ENCODE measurements at regions not wholly inside any gene's neighbourhood (a gene's known extent, or its start where the extent isn't known, plus 50 kb on each side); places are given as distances from the start of the nearest gene placed in this dataset.

GRCh38 chr9:89655990-89656657 is 51.3 kb downstream of the GADD45G start:
- DNase-seq: no peak

GRCh38 chr9:89657295-89657694 is 52.5 kb downstream of the GADD45G start:
- DNase-seq: no peak

DNA sequence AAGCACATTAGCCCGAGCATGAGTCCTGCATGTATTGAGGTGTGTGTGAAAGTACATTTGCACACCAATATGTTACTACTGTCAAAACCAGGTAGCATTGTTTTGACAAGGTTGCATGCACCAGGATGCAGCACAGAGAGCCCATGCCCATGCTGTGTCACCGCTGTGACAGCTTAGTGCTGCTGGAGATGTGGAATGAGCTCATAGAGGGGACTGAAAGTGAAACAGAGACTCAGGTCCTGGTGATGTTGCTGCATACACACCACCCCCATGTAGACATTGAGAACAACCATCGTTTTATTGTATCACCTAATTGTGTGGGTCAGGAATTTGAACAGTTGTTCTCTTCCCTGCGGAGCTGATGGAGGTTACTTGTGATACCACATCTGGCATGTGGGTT is 53.0 kb downstream of the GADD45G start:
- DNase-seq: no peak

DNA sequence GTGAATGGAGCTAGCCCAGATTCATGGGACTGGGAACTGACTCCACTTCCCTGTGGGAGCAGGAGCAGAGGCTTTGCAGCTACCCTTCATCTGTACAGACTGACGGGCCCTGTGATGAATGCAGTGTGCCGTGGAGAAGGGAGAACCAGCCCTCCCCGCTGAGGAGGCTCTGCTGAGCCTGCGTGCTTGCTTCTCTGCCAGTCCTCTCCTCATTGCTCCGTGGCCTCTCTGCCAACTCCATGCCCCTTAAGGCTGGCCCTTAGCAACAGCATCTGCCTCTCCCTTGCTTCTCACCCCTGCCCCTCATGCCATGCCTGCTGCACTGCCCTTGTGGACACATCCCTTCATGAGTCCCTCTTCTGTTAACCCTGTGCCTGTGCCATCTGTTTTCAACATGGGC is 53.6 kb downstream of the GADD45G start:
- peak; percentile 4 to 15 for DNase-seq

- DNase-seq: no peak
These were observed 54.1 kb downstream of the GADD45G start for GRCh38 chr9:89658931-89659330.

DNA sequence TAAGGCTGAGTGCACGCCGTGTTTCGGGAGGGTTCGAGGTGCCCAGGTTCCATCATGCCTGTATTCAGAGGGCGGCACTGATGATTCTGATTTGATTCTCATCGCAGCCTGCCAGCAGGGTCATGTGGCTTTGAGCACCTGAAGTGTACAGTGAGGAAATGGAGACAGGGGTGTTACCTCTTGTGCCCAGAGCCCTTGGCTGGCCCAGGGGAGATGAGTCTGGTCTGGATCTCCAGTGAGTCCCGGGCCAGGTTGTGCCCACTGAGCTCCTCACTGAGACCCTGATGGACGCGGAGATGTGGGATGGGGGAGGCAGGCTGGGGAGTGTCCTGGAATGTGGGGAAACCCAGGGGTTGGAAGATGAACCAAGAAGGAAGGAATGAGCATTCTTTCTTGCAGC is 54.7 kb downstream of the GADD45G start:
- DNase-seq: no peak

DNA sequence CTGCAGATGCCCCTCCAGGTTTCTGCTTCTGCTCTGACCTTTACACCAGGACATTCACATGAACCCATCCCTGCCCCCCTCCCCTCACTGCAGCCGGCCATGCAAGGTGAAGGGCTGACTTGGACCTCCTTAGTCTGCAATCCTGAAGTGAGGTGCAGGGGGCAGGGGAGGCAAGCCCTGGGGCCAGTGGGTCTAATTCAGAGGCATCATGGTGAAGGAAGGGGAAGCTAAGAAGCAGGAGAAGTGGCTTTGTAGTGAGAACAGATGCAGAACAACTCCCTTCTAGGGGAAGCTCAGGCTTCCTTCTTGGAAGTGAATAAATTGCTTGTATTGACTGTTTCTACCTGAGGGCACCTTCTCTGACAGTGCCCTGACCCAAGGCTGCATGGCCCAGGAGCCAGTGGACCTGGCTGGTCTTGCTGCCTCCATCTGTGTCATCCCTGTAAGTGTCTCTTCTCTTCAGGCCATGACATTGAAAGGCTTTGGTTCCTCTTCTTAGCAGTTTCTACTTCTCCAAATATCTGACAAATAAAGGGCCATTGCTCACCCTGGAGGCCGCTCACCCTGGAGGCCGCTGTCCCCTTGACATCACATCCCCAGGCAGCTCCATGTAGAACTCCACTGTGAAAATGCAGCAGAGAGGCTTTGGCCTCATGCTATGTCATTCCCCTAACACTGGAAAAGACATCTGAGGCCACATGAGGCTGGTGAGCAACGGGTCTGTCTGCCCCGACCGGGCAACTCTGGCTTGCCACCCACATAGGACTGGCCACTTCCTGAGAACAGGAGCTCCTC is 55.3 kb downstream of the GADD45G start:
- DNase-seq: no peak

GRCh38 chr9:89661391-89661949 is 56.7 kb downstream of the GADD45G start:
- peak; percentile 59 to 75 for DNase-seq

DNA sequence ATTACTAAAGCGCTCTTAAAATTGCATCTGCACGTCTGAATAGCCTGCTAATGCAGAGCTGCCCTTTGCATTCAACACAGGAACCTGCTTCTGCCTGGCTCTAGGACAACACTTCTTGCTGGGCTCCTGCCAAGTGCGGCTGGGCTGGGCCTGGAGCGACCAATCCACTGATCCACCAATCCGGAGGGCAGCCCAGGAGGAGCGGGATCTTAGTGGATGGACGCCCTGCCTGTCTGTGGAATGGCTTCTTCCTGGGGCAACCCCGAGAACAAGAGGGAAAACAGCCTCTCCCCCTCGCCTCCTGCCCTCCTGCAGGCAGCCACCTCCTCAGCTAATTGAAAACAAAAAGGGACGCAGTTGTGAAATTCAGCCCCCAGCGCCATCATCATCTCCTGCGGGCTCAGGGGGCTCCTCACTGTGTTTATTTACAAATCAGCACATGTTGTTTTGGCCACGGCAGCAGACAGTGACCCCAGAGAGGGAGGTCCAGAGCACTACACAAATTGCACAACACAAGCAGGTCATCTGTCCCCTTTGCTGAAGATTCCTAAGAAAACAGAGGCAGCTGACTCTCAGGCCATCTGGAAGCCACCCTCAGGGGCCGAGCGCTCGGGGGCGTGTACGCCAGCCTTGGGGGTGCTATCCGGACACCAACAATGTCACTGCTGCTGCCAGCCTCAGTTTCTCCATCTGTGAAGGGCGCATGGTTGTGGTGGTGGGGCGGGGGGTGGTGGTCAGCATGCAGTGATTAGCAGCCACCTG is 57.3 kb downstream of the GADD45G start:
- peak; percentile 91 to 98 for DNase-seq

DNA sequence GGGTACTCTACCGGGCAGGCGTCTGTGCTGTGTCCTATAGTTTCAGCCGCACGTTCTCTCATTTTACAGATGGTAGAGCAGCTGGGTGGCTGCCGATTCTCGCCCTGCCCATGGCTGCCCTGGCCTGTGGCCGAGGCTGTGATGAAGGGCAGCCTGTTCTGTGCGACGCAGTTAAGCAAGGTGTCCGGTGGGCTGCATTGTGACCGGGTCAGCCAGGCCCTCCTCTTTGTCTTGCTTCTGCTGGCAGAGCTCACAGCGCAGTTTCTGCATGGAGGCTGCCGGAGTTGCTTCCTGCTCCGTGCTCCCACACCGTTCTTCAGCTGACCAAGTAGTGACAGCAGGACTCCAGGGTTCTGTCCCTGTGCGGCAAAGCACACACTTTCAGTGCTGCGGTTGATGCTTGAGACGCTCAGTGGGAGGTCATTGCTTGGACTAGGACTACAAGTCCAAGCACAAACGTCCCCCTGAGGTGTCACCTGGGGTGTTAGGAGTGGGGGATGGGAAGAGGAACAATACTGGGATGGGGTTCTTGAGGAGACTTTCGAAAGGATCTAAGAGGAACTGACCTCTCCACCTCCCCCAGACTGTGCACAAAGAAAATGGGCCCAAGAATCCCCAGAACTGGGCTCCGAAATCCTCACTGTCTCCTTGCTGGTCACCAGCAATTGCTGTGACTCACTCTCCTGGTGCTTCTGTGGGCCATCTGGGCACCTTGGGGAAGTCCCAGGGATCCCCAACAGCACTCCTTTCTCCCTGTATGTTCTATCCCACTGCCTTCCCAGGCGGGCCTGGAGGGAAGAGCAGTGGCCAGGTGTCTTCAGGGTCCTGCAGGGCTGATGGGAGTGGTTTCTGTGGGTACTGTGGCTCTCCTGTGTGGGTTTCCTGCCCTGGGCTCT is 58.2 kb downstream of the GADD45G start:
- no peak for DNase-seq

DNA sequence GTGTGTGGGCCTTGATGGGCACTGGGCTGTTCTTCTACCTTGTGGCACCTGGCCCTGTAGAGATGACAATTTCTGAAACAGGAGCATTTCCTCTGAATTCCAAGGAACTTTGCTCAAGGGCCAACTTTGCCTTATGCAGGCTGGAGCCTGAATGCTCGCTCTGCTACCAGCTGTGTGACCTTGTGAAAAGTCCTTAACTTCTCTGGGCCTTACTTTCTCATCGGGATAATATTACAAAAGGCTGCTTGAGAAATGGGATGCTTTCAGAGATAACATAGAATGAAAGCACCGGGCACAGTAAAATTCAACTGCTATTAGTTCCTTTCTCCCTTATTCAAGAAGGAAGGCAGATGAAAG is 58.8 kb downstream of the GADD45G start:
- DNase-seq: no peak

DNA sequence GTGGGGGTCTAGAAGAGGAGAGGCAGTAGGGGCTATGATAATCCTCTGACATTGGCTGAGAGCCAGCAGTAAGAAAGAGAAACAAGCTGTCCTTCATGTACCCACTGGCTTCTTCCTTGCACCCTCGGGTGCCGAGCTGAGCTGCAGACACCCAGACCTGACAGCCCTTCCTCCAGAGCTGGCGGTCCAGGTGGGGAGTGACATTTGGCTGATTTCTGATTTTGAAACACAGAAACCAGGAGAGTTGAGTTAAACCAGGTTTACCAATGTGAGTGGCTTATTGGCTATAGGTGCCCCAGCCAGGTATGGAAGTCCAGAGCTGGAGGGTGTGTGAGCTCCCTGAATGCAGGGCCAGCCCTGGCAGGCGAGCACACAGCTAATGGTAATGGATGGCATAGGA is 59.2 kb downstream of the GADD45G start:
- no peak for DNase-seq

- no peak for DNase-seq
These were observed 60.1 kb downstream of the GADD45G start for GRCh38 chr9:89664896-89665329.

DNA sequence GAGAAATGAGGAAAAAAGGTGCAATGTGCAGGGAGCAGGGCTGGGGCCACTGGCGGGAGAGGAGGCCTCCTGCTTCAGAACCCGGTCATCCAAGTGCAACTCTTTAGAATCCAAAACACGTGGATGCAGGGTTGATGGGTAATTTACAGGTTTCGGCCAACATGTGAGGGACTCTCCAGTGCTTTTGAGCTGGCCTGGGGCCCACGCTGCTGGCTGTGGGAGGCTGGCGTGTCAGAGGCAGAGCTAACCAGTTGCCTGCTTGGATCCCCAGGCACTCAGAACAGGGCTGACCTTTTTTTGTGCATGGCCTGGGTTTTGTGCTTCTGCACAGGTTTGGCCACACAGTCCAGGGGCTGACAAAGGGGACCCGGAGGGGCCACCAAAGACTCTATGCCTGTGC is 61.6 kb downstream of the GADD45G start:
- no peak for DNase-seq

GRCh38 chr9:89666950-89667349 is 62.1 kb downstream of the GADD45G start:
- no peak for DNase-seq

- no peak for DNase-seq
These were observed 62.9 kb downstream of the GADD45G start for GRCh38 chr9:89667726-89668125.

GRCh38 chr9:89668216-89668865 is 63.5 kb downstream of the GADD45G start:
- DNase-seq: no peak

- DNase-seq: no peak
These were observed 64.0 kb downstream of the GADD45G start for GRCh38 chr9:89668866-89669246.

DNA sequence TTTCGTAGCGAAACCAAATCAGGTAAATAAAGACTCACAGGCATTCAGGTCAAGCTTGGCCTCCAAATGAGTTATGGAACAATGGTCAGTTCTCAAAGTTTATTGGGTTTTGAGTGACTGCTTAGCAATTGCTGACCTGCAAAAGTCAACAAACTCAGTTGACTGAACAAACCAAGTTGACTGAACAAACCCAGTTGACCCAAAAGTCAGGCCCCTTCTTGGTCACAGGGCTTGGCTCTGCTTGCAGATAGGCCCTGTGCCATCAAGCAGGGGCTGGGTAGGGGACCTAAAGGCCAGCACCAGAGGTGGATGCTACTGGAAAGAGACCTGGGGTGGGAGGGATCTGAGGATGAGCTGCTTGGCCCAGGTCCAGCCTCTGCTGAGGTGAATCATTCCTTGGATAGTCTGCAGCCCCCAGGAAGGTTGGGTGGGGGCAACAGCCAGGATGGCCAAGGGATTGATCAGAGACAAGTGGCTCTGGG is 64.6 kb downstream of the GADD45G start:
- DNase-seq: no peak

DNA sequence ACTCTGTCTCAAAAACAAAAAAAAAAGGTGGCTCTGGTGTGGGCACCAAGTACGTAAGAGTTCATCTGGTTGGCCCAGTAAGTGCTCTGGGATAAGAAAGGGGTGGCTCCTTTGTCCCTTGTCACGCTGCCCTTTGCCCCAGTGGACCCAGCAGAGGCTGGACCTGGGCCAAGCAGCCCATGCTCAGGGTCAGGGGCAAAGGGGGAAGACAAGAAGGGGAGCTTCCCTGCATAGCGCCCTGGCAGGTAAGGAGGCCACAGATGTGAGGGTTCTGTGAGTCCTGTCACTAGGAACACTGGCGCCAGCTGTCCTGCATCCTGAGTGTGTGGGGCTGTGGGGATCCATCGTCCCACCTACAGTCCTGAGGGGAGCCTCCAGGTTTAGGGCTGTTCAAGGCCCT is 65.3 kb downstream of the GADD45G start:
- no peak for DNase-seq

DNA sequence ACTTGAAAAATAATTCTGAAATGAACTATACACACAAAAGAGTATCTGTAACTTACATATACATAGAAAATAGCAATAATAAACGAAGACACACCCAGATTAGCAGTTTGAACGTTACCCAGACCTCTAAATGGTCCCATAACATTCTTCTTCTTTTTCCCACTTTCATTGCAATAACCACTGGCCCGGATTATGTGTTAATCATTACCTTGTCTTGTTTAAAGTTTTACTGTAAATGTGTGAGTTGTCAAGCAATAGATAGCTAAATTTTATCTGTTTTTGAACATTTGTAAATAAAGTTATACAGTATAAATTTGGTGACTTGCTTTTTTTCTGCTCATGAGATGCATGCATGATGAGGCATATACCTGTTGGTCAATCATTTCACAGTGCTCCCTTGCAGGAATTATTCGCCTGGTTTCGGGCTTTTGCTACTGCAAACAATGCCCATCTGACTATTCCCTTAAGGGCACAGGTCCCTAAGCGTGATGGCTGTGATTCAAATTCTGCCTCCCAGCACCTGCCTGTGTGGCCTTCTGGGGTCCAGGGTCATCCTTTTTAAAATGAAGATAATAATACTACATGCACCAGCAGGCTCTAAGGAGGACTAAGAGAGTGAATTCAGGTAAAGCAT is 66.1 kb downstream of the GADD45G start:
- DNase-seq: no peak
